Central memory CD8-positive, alpha-beta T cell (primary cell): ENCODE measurements at regions not wholly inside any gene's neighbourhood (a gene's known extent, or its start where the extent isn't known, plus 50 kb on each side); places are given as distances from the start of the nearest gene placed in this dataset.

Experiments
- ATAC-seq: fragments of 150-1000 bp; cut with Tn5 transposase; replicated peaks from 2 replicates; pipeline ENCODE4 v1.10.0; 2022; ENCODE audit warnings: mild to moderate bottlenecking, moderate FRiP score, moderate number of reproducible peaks; ENCODE audit not compliant: poor library complexity, severe bottlenecking; ENCODE audit errors: extremely low read depth
- DNase-seq, 2 donors: peaks; one replicate each; pipeline ENCODE4 v3.0.0; 2021; ENCODE audit warnings: low spot score in 2 of 2
- H3K27ac Mint-ChIP-seq: one replicate; pipeline ENCODE4 v1.8.0; 2022; ENCODE audit warnings: low read depth, mild to moderate bottlenecking, moderate library complexity, mixed read lengths
- H3K27me3 Mint-ChIP-seq: one replicate; pipeline ENCODE4 v1.8.0; 2022; ENCODE audit warnings: mixed read lengths
- H3K36me3 Mint-ChIP-seq: one replicate; pipeline ENCODE4 v1.8.0; 2022; ENCODE audit warnings: mild to moderate bottlenecking, moderate library complexity, mixed read lengths; ENCODE audit not compliant: insufficient read depth
- H3K4me1 Mint-ChIP-seq: one replicate; pipeline ENCODE4 v1.8.0; 2022; ENCODE audit warnings: mixed read lengths
- H3K4me3 Mint-ChIP-seq: one replicate; pipeline ENCODE4 v1.8.0; 2022; ENCODE audit warnings: mild to moderate bottlenecking, moderate library complexity, mixed read lengths
- H3K9me3 Mint-ChIP-seq: one replicate; pipeline ENCODE4 v1.8.0; 2022; ENCODE audit warnings: mixed read lengths

DNA sequence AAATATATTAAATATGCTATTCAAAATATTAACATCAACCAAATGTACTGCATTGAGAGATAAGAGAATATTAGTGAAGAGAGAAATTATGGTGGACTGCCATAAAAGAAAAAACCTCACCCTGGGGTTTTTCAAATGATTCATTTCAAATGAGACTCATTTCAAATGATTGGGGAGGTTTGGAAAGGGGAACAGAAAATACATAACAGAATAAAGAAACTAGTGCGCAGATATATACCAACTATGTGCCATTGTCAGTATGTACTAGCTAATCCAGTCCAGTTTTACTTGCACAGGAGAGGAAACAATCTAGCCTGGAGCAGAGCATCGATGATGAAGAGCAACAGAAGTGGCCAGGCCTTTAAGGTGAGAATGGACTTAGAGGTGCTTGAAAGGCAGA is 651.6 kb upstream of the RORB start:
- Mint-ChIP-seq H3K9me3 (peaks cover 20% of the 10 kb centered on the region), H3K36me3 (no peaks in the 10 kb centered on the region), H3K27ac (no peak overlapping the region), H3K4me3 (no peak overlapping the region), H3K4me1 (no peaks in the 10 kb centered on the region), H3K27me3 (no peaks in the 10 kb centered on the region)
- DNase-seq (no peak), ATAC-seq (no peak)

GRCh38 chr9:73845954-73846690 is 651.0 kb upstream of the RORB start:
- no peaks in the 10 kb centered on the region for H3K27me3 Mint-ChIP-seq

DNA sequence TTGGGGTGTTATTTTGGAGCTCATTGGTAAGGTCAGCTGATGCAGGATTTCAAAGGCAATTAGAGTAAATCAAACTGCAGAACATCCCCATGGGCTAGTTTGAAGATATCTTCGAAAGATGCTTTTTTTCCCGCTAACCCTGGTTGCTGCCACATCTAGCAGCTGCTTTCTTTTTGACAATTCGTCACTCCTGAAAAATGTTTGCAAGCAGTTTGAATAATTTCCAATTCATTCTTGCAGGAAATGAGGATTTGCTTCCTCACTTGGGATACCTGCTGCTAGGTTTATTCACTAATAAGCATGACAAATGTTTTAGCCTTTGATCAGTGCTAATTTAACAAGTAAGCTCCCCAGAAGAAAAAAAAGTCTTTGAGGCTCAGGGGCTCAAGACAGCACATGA is 649.6 kb upstream of the RORB start:
- H3K36me3 Mint-ChIP-seq: no peaks in the 10 kb centered on the region
- no peak overlapping the region for H3K27ac Mint-ChIP-seq
- ATAC-seq (no peak), DNase-seq (no peak)
- no peaks in the 10 kb centered on the region for H3K27me3 Mint-ChIP-seq
- no peaks in the 10 kb centered on the region for H3K4me1 Mint-ChIP-seq
- no peak overlapping the region for H3K4me3 Mint-ChIP-seq
- peaks cover 20% of the 10 kb centered on the region for H3K9me3 Mint-ChIP-seq

More at GRCh38 chr9:73845954-73846690, 651.0 kb upstream of the RORB start:
- Mint-ChIP-seq H3K4me1 (no peaks in the 10 kb centered on the region), H3K4me3 (no peak overlapping the region), H3K27ac (no peak overlapping the region), H3K36me3 (no peaks in the 10 kb centered on the region), H3K9me3 (peaks cover 20% of the 10 kb centered on the region)
- DNase-seq: no peak
- ATAC-seq: no peak

DNA sequence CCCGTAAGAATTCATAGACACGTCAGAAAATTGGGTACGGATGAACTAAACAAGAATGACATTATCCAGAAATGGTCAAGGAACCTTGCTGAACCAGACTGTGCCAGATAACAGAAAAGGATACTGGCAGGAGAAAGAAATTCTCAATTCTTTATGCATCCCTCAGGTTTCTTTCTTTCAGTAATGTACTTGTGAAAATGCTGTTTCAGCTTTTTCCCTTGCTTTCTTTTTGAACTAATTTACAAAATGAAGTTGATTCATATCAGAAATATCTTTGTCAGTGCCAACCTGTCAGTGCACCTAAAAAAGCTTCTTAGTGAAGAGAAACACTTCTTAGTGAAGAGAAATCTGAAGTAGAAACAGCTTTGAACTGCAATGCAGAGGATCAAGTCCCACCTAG is 643.6 kb upstream of the RORB start:
- no peaks in the 10 kb centered on the region for H3K27me3 Mint-ChIP-seq
- H3K27ac Mint-ChIP-seq: no peak overlapping the region
- ATAC-seq (no peak), DNase-seq (no peak)
- H3K9me3 Mint-ChIP-seq: peaks cover 7% of the 10 kb centered on the region
- no peaks in the 10 kb centered on the region for H3K36me3 Mint-ChIP-seq
- no peak overlapping the region for H3K4me3 Mint-ChIP-seq
- H3K4me1 Mint-ChIP-seq: no peaks in the 10 kb centered on the region

GRCh38 chr9:73855206-73855605 is 641.9 kb upstream of the RORB start:
- Mint-ChIP-seq H3K36me3 (no peaks in the 10 kb centered on the region), H3K9me3 (peaks cover 10% of the 10 kb centered on the region), H3K27ac (no peak overlapping the region), H3K4me3 (no peak overlapping the region), H3K27me3 (no peaks in the 10 kb centered on the region), H3K4me1 (no peaks in the 10 kb centered on the region)
- ATAC-seq: no peak
- no peak for DNase-seq

DNA sequence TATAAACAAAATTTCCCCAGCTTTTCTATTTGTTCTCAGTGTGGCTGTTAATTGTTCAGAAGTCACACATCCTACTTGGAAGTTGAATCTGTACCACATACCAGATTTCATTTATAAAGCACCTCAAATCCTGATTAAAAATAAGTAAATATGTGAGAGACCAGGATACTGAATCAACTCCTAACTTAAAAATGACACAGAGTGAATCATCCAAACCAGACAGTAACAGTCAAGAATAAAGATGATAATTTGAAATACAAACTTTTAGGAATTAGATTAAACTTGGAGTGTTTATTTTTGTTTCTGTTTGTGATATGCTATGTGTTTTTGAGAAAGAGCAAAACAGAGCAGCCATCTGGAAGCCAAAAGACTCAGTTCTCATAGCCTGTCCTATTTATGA is 633.2 kb upstream of the RORB start:
- Mint-ChIP-seq H3K4me3 (no peak overlapping the region), H3K9me3 (peaks cover 15% of the 10 kb centered on the region), H3K27me3 (no peaks in the 10 kb centered on the region), H3K27ac (no peak overlapping the region), H3K36me3 (peaks cover 1% of the 10 kb centered on the region), H3K4me1 (no peaks in the 10 kb centered on the region)
- ATAC-seq (no peak), DNase-seq (no peak)

DNA sequence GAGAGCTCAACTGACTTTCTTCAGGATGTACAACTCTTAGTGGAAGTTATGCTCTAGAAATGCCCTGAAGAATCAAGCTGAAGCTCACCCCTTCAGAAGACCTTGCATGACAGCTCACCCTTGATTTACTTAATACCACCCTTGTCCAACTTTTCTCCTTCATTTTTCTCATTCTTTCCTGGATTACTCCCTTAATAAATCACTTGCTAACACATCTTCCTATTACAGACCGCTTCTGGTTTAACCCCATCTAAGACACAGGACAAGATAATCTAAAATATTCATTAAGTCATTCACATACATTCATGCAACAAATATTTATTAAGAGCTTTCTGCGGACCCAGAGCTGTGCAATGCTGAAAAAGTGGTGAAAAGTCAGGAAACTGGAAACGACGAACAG is 630.7 kb upstream of the RORB start:
- Mint-ChIP-seq H3K4me3 (no peak overlapping the region), H3K27me3 (no peaks in the 10 kb centered on the region), H3K9me3 (peaks cover 11% of the 10 kb centered on the region), H3K36me3 (peaks cover 1% of the 10 kb centered on the region), H3K27ac (no peak overlapping the region), H3K4me1 (no peaks in the 10 kb centered on the region)
- DNase-seq (no peak), ATAC-seq (no peak)

DNA sequence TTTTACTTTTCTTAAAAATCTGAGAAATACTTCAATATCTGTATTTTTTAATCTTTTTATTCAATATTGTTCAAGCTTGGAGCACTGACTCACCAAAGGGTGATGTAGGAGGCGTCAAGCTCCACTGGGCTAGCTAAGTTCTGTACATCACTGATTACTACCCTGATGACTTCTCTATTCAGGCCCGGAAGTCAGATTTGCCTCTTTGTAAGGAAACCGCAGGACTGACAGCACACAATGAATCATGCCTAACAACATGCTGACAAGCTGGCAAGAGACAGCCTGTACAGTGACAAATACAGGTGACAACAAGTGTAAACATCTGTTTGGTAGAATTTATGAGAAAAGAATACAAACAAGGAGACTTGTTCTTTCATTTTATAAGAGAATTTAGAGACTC is 627.9 kb upstream of the RORB start:
- no peaks in the 10 kb centered on the region for H3K4me1 Mint-ChIP-seq
- no peaks in the 10 kb centered on the region for H3K36me3 Mint-ChIP-seq
- no peaks in the 10 kb centered on the region for H3K27me3 Mint-ChIP-seq
- no peak for ATAC-seq
- H3K27ac Mint-ChIP-seq: no peak overlapping the region
- H3K9me3 Mint-ChIP-seq: peaks cover 14% of the 10 kb centered on the region
- DNase-seq: no peak
- H3K4me3 Mint-ChIP-seq: no peak overlapping the region

DNA sequence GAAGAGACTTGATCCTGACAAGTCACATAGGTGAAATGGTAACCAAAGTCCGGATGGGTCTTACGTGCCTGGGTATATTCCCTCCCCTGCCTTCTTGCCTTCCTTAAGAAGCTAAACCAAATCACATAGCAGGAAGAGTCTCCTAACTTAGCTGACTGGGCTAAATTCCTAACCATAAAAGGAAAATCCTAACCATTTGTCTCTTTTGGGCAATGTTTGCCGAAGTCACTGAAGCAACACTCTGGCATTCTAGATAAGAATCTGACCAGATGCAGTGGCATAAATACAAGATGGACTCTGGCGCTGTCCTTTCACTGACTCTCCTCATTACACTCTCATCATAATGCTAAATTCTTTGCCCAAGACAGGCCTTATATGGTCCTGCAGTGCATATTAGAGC is 625.5 kb upstream of the RORB start:
- no peak for DNase-seq
- no peaks in the 10 kb centered on the region for H3K4me1 Mint-ChIP-seq
- H3K9me3 Mint-ChIP-seq: peaks cover 11% of the 10 kb centered on the region
- no peaks in the 10 kb centered on the region for H3K36me3 Mint-ChIP-seq
- H3K27me3 Mint-ChIP-seq: no peaks in the 10 kb centered on the region
- no peak for ATAC-seq
- no peak overlapping the region for H3K27ac Mint-ChIP-seq
- no peak overlapping the region for H3K4me3 Mint-ChIP-seq

- DNase-seq: no peak
- Mint-ChIP-seq H3K27me3 (no peaks in the 10 kb centered on the region), H3K36me3 (no peaks in the 10 kb centered on the region), H3K4me3 (no peak overlapping the region), H3K27ac (no peak overlapping the region), H3K9me3 (peaks cover 11% of the 10 kb centered on the region), H3K4me1 (no peaks in the 10 kb centered on the region)
- ATAC-seq: no peak
Measured at GRCh38 chr9:73872701-73873100, 624.4 kb upstream of the RORB start.

DNA sequence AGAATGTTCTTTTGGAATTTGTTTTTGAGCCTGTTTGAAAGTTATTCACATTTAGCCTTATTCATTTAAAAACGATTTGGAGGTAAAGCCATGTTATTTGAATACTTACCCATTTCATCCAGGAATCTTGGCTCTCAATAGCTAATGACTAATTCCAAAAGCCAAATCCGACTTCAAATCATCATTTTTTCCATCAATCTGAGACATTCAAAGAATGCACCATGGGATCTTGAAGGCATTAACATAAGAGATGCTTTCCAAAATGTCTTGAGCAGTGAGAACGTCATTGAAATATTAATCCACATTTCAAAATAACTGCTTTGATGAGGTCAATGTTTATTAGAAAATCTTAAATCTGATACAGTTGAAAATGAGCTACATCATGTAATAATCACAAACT is 617.0 kb upstream of the RORB start:
- Mint-ChIP-seq H3K27ac (no peak overlapping the region), H3K4me1 (no peaks in the 10 kb centered on the region), H3K4me3 (no peak overlapping the region), H3K27me3 (no peaks in the 10 kb centered on the region), H3K36me3 (peaks cover 2% of the 10 kb centered on the region), H3K9me3 (peaks cover 21% of the 10 kb centered on the region)
- DNase-seq (no peak), ATAC-seq (no peak)

GRCh38 chr9:73889023-73889422 is 608.1 kb upstream of the RORB start:
- Mint-ChIP-seq H3K4me1 (no peaks in the 10 kb centered on the region), H3K27me3 (no peaks in the 10 kb centered on the region), H3K4me3 (no peak overlapping the region), H3K27ac (no peak overlapping the region), H3K9me3 (peaks cover 20% of the 10 kb centered on the region), H3K36me3 (no peaks in the 10 kb centered on the region)
- ATAC-seq (no peak), DNase-seq (no peak)

DNA sequence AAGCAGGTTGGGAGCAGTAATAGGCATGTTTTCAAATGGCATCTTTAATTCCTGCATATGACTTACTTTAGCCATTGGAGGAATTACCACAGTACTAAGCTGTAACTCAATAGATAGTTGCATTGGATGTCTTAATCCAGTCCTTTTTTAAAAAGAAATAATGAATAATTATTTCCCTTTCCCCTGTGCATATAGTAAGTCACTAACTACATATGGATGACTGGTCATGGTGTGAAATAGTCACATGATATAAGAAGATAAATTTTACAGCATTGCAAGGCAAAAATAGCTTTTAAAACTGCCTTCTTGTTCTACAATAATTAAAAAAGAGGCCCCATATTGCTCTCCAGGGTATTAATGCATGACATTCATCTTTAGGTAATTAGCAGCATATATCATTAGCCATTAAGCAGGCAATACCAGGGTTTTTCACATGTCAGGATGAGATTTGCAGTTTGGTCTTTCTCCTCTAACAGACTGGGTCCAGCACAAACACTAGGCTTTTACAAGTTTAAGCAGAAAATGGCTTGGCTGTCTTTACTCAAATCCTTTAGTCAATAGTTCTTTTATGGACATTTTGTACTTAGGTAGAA is 606.4 kb upstream of the RORB start:
- ATAC-seq (no peak), DNase-seq (no peak)
- peaks cover 14% of the 10 kb centered on the region for H3K9me3 Mint-ChIP-seq
- no peak overlapping the region for H3K4me3 Mint-ChIP-seq
- H3K27me3 Mint-ChIP-seq: no peaks in the 10 kb centered on the region
- H3K36me3 Mint-ChIP-seq: no peaks in the 10 kb centered on the region
- H3K4me1 Mint-ChIP-seq: no peaks in the 10 kb centered on the region
- H3K27ac Mint-ChIP-seq: no peak overlapping the region
